ENCODE measurements at regions not wholly inside any gene's neighbourhood (a gene's known extent, or its start where the extent isn't known, plus 50 kb on each side); places are given as distances from the start of the nearest gene placed in this dataset.

DNA sequence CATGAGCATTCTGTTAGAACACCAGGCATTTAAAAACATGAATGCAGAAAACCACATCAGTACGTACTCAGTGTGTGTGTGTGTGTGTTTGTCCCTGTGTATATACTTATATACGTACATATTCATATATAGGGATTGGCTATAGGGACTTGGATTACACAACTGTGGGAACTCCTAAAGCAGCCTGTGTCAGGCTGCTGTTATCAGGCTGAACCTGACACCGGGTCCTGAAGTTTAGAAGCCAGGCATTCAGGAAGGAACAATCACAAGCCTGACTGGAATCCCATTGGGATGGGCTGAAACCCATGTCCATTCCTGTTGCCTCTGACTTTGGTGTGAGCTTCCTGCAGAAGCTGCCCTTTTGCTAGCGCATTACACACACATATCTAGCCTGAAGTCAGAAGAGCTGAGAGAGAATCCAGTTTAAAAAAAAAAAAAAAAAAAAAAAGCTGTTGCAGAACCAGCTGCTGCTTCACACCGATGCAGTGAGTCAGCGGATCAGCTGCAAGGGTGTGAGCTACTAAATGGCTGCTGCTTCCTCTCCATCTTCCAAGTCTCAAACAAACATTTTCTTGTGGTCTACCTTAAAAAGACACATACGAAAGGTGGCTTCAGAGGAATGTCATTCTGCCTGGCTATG is 348.1 kb downstream of the THBS2 start:
- Histone ChIP-seq H3K9me3 (ENCODE audit: control insufficient read depth in 2 of 2, low read length in 2 of 2) (no peaks in the 10 kb centered on the region), H3K9ac (ENCODE audit: low read depth in 1 of 2, low read length in 2 of 2) (no peak overlapping the region), H3K36me3 (ENCODE audit: control insufficient read depth in 2 of 2, insufficient read depth in 2 of 2, low read length in 2 of 2) (no peaks in the 10 kb centered on the region), H3K4me1 (ENCODE audit: control insufficient read depth in 2 of 2, insufficient read depth in 2 of 2, low read length in 2 of 2) (peaks cover 0 to 6% of the 10 kb centered on the region in 2 donors), H3K27ac (ENCODE audit: low read depth in 2 of 2, low read length in 2 of 2) (no peak overlapping the region), H3K27me3 (ENCODE audit: control insufficient read depth in 2 of 2, insufficient read depth in 2 of 2, low read length in 2 of 2) (no peaks in the 10 kb centered on the region), H3K4me3 (ENCODE audit: low read length in 2 of 2) (no peak overlapping the region)

DNA sequence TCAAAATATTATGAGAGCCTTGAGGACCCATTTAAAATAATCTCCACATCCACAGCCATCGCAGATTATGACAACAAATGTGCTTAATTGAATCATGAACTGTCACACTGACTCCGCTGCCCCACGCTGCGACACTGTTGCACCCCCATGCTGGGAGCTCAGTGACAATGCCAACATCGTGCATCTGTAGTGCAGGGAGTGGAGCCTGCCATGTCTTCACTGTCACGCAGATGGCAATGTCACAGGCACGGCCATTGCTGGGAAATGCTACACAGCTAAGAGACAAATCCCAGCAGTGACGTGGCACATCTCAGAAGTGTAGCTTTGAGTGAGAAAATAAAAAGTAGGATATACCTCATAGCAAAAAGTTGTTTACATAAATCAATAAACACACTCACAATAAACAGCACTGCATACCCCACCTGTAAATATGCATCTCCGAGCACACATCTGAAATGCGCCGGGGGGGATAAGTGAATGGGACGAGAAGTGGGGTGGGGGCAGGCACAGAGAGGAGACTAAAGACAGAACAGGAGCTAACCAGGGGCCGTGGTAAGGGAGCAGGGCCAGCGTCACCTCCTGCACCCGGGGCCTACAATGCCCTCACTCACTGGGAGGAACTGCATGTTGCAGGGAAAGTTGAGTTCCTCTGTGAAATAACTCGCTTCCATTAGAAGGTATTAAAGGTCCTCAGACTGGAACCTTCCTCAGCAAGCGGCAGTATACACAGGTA is 349.9 kb downstream of the THBS2 start:
- Histone ChIP-seq H3K4me1 (ENCODE audit: control insufficient read depth in 2 of 2, insufficient read depth in 2 of 2, low read length in 2 of 2) (peaks cover 0 to 6% of the 10 kb centered on the region in 2 donors), H3K9ac (ENCODE audit: low read depth in 1 of 2, low read length in 2 of 2) (no peak overlapping the region), H3K27ac (ENCODE audit: low read depth in 2 of 2, low read length in 2 of 2) (no peak overlapping the region), H3K4me3 (ENCODE audit: low read length in 2 of 2) (no peak overlapping the region), H3K27me3 (ENCODE audit: control insufficient read depth in 2 of 2, insufficient read depth in 2 of 2, low read length in 2 of 2) (no peaks in the 10 kb centered on the region), H3K36me3 (ENCODE audit: control insufficient read depth in 2 of 2, insufficient read depth in 2 of 2, low read length in 2 of 2) (no peaks in the 10 kb centered on the region), H3K9me3 (ENCODE audit: control insufficient read depth in 2 of 2, low read length in 2 of 2) (no peaks in the 10 kb centered on the region)

DNA sequence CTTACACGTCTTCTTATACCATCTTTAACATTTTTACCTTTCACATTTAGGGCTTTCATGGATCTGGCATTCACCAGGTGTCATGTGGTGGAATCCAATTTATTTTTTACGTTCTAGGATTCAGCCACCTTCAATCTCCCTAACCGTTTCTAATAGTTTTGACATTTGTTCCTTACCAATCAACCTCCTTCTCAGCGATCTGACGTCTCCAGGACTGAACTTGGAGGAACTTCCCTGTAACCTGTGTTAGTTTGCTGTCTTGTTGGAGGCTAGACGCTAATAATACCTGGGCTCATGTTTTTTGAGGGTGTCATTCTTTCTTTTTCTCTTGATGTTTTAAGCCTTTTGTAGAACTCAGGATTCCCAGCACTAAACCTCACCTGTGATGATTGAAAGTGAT is 351.6 kb downstream of the THBS2 start:
- no peak overlapping the region for H3K9ac ChIP-seq (ENCODE audit: low read depth in 1 of 2, low read length in 2 of 2)
- no peaks in the 10 kb centered on the region for H3K27me3 ChIP-seq (ENCODE audit: control insufficient read depth in 2 of 2, insufficient read depth in 2 of 2, low read length in 2 of 2)
- peak overlapping the region in 1 of 2 donors; percentile 56 for H3K27ac ChIP-seq (ENCODE audit: low read depth in 2 of 2, low read length in 2 of 2)
- no peaks in the 10 kb centered on the region for H3K36me3 ChIP-seq (ENCODE audit: control insufficient read depth in 2 of 2, insufficient read depth in 2 of 2, low read length in 2 of 2)
- peaks cover 0 to 6% of the 10 kb centered on the region in 2 donors for H3K4me1 ChIP-seq (ENCODE audit: control insufficient read depth in 2 of 2, insufficient read depth in 2 of 2, low read length in 2 of 2)
- H3K9me3 ChIP-seq (ENCODE audit: control insufficient read depth in 2 of 2, low read length in 2 of 2): no peaks in the 10 kb centered on the region
- no peak overlapping the region for H3K4me3 ChIP-seq (ENCODE audit: low read length in 2 of 2)

DNA sequence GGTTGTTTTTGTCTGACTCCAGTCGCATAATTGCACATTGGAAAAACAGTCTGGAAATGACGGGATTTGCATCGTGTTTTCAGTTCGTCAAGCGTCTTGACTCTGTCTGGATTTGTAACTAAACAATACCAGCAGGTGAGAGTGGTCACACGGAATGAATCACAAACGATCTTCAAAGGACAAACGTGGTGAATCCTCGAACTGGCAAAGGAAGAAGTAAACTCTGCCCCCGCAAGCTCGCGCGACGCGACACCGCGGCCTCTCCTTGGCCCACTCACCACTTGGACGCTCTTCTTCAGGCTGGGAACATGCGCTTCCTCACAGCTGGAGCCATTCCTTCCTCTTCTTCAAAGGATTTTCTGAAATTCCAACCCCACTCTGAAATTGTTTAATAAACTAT is 352.6 kb downstream of the THBS2 start:
- no peaks in the 10 kb centered on the region for H3K9me3 ChIP-seq (ENCODE audit: control insufficient read depth in 2 of 2, low read length in 2 of 2)
- H3K27ac ChIP-seq (ENCODE audit: low read depth in 2 of 2, low read length in 2 of 2): no peak overlapping the region
- no peaks in the 10 kb centered on the region for H3K36me3 ChIP-seq (ENCODE audit: control insufficient read depth in 2 of 2, insufficient read depth in 2 of 2, low read length in 2 of 2)
- H3K4me3 ChIP-seq (ENCODE audit: low read length in 2 of 2): no peak overlapping the region
- peaks cover 1 to 9% of the 10 kb centered on the region in 2 donors for H3K4me1 ChIP-seq (ENCODE audit: control insufficient read depth in 2 of 2, insufficient read depth in 2 of 2, low read length in 2 of 2)
- H3K27me3 ChIP-seq (ENCODE audit: control insufficient read depth in 2 of 2, insufficient read depth in 2 of 2, low read length in 2 of 2): no peaks in the 10 kb centered on the region
- H3K9ac ChIP-seq (ENCODE audit: low read depth in 1 of 2, low read length in 2 of 2): no peak overlapping the region

DNA sequence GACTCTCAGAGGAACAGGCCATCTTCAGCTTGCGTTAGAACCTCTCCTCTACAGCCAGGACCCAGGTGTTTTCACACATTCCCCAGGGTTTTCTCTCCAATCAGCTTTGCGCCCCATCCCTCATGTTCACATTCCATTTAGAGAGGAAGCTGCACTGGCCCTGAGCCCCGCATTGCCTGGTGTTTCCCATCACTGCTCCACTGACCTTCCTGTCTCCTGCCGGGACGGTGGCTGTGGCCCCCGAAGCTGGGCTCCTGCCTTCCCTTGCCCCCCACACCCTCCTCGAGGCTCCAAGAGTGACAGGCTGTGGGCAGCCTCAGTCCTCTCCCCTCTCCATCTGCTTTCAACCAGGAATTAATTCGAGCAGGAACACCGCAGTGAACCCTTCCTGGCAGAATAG is 357.3 kb downstream of the THBS2 start:
- Histone ChIP-seq H3K27ac (ENCODE audit: low read depth in 2 of 2, low read length in 2 of 2) (peak overlapping the region; percentile 40 to 61), H3K9ac (ENCODE audit: low read depth in 1 of 2, low read length in 2 of 2) (no peak overlapping the region), H3K27me3 (ENCODE audit: control insufficient read depth in 2 of 2, insufficient read depth in 2 of 2, low read length in 2 of 2) (no peaks in the 10 kb centered on the region)

DNA sequence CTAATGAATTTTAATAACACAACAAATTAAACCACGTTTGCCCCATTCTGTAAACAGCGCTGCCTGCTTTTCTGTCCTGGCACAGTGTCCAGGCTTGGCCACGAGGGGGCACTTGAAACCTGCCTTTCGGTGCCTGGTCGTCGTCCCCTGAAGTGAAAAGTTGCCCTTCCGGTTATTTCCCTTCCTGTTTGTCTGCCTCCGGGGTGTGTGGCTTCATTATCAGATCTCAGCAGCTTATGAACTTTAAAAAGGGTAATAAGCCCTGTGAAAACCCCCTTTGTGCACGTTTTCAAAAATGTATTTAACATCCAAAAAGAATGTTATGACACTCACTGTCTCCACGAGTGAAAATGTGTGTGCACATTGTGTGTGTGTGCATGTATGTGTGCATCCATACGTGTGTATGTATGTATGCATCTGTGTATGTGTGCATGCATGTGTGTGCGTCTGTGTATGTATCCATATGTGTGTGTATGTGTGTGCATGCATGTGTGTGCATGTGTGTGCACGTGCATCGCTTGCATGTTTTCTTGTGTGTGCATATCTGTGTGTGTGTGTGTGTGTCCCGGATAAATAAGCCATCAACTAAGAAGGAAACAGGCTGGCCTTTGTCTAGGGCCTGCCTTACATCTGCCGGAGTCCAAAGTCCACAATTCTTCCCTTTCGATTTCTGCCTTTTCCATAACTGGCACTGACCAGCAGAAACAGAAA is 358.4 kb downstream of the THBS2 start:
- Histone ChIP-seq H3K27ac (ENCODE audit: low read depth in 2 of 2, low read length in 2 of 2) (peak overlapping the region; percentile 40 to 61), H3K9ac (ENCODE audit: low read depth in 1 of 2, low read length in 2 of 2) (peak overlapping the region in 1 of 2 donors; percentile 55), H3K4me3 (ENCODE audit: low read length in 2 of 2) (peak overlapping the region; percentile 44 to 56), H3K36me3 (ENCODE audit: control insufficient read depth in 2 of 2, insufficient read depth in 2 of 2, low read length in 2 of 2) (no peaks in the 10 kb centered on the region), H3K4me1 (ENCODE audit: control insufficient read depth in 2 of 2, insufficient read depth in 2 of 2, low read length in 2 of 2) (peaks cover 9 to 12% of the 10 kb centered on the region in 2 donors), H3K9me3 (ENCODE audit: control insufficient read depth in 2 of 2, low read length in 2 of 2) (no peaks in the 10 kb centered on the region), H3K27me3 (ENCODE audit: control insufficient read depth in 2 of 2, insufficient read depth in 2 of 2, low read length in 2 of 2) (no peaks in the 10 kb centered on the region)

More for the DNA sequence above, 357.3 kb downstream of the THBS2 start:
- Histone ChIP-seq H3K36me3 (ENCODE audit: control insufficient read depth in 2 of 2, insufficient read depth in 2 of 2, low read length in 2 of 2) (no peaks in the 10 kb centered on the region), H3K4me3 (ENCODE audit: low read length in 2 of 2) (no peak overlapping the region), H3K9me3 (ENCODE audit: control insufficient read depth in 2 of 2, low read length in 2 of 2) (no peaks in the 10 kb centered on the region), H3K4me1 (ENCODE audit: control insufficient read depth in 2 of 2, insufficient read depth in 2 of 2, low read length in 2 of 2) (peaks cover 9 to 12% of the 10 kb centered on the region in 2 donors)

DNA sequence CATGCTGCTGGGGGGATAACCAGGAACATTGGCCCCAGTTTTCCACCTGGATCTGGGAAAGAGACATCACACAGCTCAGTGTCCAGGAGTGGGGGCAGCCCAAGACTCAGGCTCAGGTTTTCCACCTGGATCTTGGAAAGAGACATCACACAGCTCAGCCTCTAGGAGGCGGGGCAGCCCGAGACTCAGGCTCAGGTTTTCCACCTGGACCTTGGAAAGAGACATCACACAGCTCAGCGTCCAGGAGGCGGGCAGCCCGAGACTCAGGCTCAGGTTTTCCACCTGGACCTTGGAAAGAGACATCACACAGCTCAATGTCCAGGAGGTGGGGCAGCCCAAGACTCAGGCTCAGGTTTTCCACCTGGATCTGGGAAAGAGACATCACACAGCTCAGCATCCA is 361.6 kb downstream of the THBS2 start:
- no peaks in the 10 kb centered on the region for H3K9me3 ChIP-seq (ENCODE audit: control insufficient read depth in 2 of 2, low read length in 2 of 2)
- H3K27ac ChIP-seq (ENCODE audit: low read depth in 2 of 2, low read length in 2 of 2): no peak overlapping the region
- H3K9ac ChIP-seq (ENCODE audit: low read depth in 1 of 2, low read length in 2 of 2): no peak overlapping the region
- H3K4me3 ChIP-seq (ENCODE audit: low read length in 2 of 2): no peak overlapping the region
- no peaks in the 10 kb centered on the region for H3K36me3 ChIP-seq (ENCODE audit: control insufficient read depth in 2 of 2, insufficient read depth in 2 of 2, low read length in 2 of 2)
- peaks cover 9 to 12% of the 10 kb centered on the region in 2 donors for H3K4me1 ChIP-seq (ENCODE audit: control insufficient read depth in 2 of 2, insufficient read depth in 2 of 2, low read length in 2 of 2)
- H3K27me3 ChIP-seq (ENCODE audit: control insufficient read depth in 2 of 2, insufficient read depth in 2 of 2, low read length in 2 of 2): no peaks in the 10 kb centered on the region

DNA sequence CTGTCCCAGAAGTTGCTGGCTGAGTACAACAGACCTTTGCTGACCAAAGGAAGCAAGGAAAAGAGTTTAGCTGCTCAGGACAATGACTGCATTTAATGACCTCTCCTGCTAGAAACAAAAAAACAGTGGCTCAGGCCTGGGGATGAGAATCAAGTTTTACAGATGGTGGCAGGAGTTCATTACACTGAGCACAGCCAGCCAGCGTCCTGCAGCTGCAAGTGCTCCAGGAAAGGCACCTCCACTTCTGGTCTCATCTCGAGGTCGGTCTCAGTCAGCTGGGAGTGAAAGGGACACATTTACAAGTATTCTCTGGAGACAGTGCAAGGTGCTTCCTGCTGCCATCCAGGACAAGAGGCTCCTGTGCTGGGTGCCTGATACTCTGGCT is 362.7 kb downstream of the THBS2 start:
- Histone ChIP-seq H3K4me3 (ENCODE audit: low read length in 2 of 2) (no peak overlapping the region), H3K27me3 (ENCODE audit: control insufficient read depth in 2 of 2, insufficient read depth in 2 of 2, low read length in 2 of 2) (no peaks in the 10 kb centered on the region), H3K27ac (ENCODE audit: low read depth in 2 of 2, low read length in 2 of 2) (no peak overlapping the region), H3K4me1 (ENCODE audit: control insufficient read depth in 2 of 2, insufficient read depth in 2 of 2, low read length in 2 of 2) (peaks cover 7 to 8% of the 10 kb centered on the region in 2 donors), H3K9ac (ENCODE audit: low read depth in 1 of 2, low read length in 2 of 2) (no peak overlapping the region), H3K9me3 (ENCODE audit: control insufficient read depth in 2 of 2, low read length in 2 of 2) (no peaks in the 10 kb centered on the region), H3K36me3 (ENCODE audit: control insufficient read depth in 2 of 2, insufficient read depth in 2 of 2, low read length in 2 of 2) (no peaks in the 10 kb centered on the region)

DNA sequence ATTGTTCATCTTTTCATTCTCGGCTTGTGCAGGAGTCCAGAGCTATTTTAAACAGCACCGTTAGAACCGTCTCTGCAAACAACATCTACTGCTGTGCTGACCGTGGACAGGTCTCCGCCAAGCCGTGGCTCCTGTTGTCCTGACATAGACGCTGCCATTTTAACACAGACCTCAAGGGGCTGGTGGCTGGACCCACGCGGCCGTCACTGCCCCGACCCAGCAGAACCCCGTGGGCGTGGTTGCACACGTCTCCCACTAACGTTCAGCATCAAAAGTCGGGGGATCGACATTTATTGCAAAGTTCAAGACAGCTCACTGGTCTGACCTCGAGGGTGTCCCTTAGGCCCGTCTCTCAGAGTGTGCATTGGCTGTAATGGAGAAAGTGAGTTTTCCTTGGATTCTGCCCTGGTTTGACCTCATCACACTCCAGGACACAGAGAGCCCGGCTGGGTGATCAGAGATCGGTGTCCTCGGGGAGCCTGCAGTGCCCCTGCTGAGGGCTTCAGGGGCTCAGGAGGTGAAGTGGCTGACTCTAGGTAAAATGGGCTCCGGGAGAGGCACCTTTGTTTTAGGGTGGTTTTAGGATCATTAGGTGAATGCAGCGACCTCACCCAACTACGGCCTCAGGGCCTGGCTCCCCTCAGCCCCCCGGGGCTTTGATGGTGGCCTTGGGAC is 363.2 kb downstream of the THBS2 start:
- no peaks in the 10 kb centered on the region for H3K9me3 ChIP-seq (ENCODE audit: control insufficient read depth in 2 of 2, low read length in 2 of 2)
- no peak overlapping the region for H3K4me3 ChIP-seq (ENCODE audit: low read length in 2 of 2)
- no peaks in the 10 kb centered on the region for H3K27me3 ChIP-seq (ENCODE audit: control insufficient read depth in 2 of 2, insufficient read depth in 2 of 2, low read length in 2 of 2)
- peaks cover 3 to 4% of the 10 kb centered on the region in 2 donors for H3K4me1 ChIP-seq (ENCODE audit: control insufficient read depth in 2 of 2, insufficient read depth in 2 of 2, low read length in 2 of 2)
- no peaks in the 10 kb centered on the region for H3K36me3 ChIP-seq (ENCODE audit: control insufficient read depth in 2 of 2, insufficient read depth in 2 of 2, low read length in 2 of 2)
- no peak overlapping the region for H3K27ac ChIP-seq (ENCODE audit: low read depth in 2 of 2, low read length in 2 of 2)
- no peak overlapping the region for H3K9ac ChIP-seq (ENCODE audit: low read depth in 1 of 2, low read length in 2 of 2)
